Endothelial cell of umbilical vein (primary cell): ENCODE measurements at regions not wholly inside any gene's neighbourhood (a gene's known extent, or its start where the extent isn't known, plus 50 kb on each side); places are given as distances from the start of the nearest gene placed in this dataset.

Experiments
- BruUV-seq: library from RNA; stranded (reverse); fragments of 400-500 nt; replicated peaks from 2 replicates; lab custom pipeline; 2021; lab: Mats Ljungman, UMichigan
- CTCF ChIA-PET: fragments of 300-600, 350-600 bp; sonication (Branson Sonifier 250); formaldehyde crosslinking; loops from one replicate; lab custom pipeline; 2021; ENCODE audit warnings: antibody characterized with exemption, inconsistent platforms; lab: Charles Lee
- POLR2A ChIA-PET: fragments of 300-600, 350-600 bp; sonication (Branson Sonifier 250); formaldehyde crosslinking; loops from one replicate; lab custom pipeline; 2021; ENCODE audit warnings: antibody characterized with exemption, inconsistent platforms; lab: Charles Lee
- DNase-seq: peaks from one replicate; pipeline ENCODE4 v3.0.0-alpha.2; 2011; ENCODE audit warnings: low read depth, low spot score
- FAIRE-seq: peaks from 2 replicates; lab custom pipeline; 2011; peaks lifted over from hg19 to GRCh38; lab: Jason Lieb, UNC
- H2AFZ ChIP-seq: 2 replicates; pipeline ENCODE4 v1.6.0; 2012; ENCODE audit warnings: low read depth, low read length, control low read depth, inconsistent platforms
- H3K27ac ChIP-seq: 2 replicates; pipeline ENCODE4 v1.5.1; 2011; ENCODE audit warnings: low read depth, mild to moderate bottlenecking, control low read depth, low read length, moderate library complexity; ENCODE audit not compliant: insufficient read depth
- H3K27me3 ChIP-seq, 2 experiments: 2 replicates each; pipeline versions ENCODE4 v1.6.0 to v1.6.1; 2011; ENCODE audit warnings: low read length in 2 of 2, mixed read lengths in 1 of 2; ENCODE audit not compliant: control insufficient read depth in 2 of 2, insufficient read depth in 2 of 2
- H3K36me3 ChIP-seq, 2 experiments: 2 replicates in 1 of 2; 3 replicates in 1 of 2; pipeline ENCODE4 v1.5.1; 2011; ENCODE audit warnings: low read length in 2 of 2, mild to moderate bottlenecking in 1 of 2, moderate library complexity in 1 of 2; ENCODE audit not compliant: control insufficient read depth in 2 of 2, insufficient read depth in 2 of 2; ENCODE audit errors: extremely low read depth in 1 of 2
- H3K4me1 ChIP-seq: 3 replicates; pipeline ENCODE4 v1.5.1; 2011; ENCODE audit warnings: mild to moderate bottlenecking, low read length; ENCODE audit not compliant: control insufficient read depth, insufficient read depth; ENCODE audit errors: extremely low read depth
- H3K4me2 ChIP-seq: 2 replicates; pipeline ENCODE4 v1.6.1; 2011; ENCODE audit warnings: low read length, control low read depth, mixed read lengths; ENCODE audit not compliant: insufficient read depth
- H3K4me3 ChIP-seq, 3 experiments: fragments of 200-600 bp in 1 of 3; sonication (generic), shearing (Covaris generic) in 1 of 3; replicated peaks in 1 of 3; 2 replicates each; pipeline ENCODE4 v1.5.1; 2011 to 2016; ENCODE audit warnings: control low read depth in 3 of 3, low read length in 3 of 3, mild to moderate bottlenecking in 2 of 3, inconsistent platforms in 1 of 3, low read depth in 1 of 3, moderate library complexity in 1 of 3; ENCODE audit not compliant: insufficient read depth in 1 of 3
- H3K79me2 ChIP-seq: 2 replicates; pipeline ENCODE4 v1.6.0; 2012; ENCODE audit warnings: low read length, inconsistent platforms; ENCODE audit not compliant: control insufficient read depth, insufficient read depth
- H3K9ac ChIP-seq: replicated peaks from 2 replicates; pipeline ENCODE3; 2011; ENCODE audit warnings: low read length, control low read depth; ENCODE audit not compliant: insufficient read depth; ENCODE audit errors: extremely low read depth
- H3K9me1 ChIP-seq: replicated peaks from 3 replicates; pipeline ENCODE4 v1.6.0; 2011; ENCODE audit warnings: mild to moderate bottlenecking, low read length; ENCODE audit not compliant: control insufficient read depth, insufficient read depth; ENCODE audit errors: extremely low read depth
- H3K9me3 ChIP-seq: replicated peaks from 2 replicates; pipeline ENCODE4 v1.5.1; 2012; ENCODE audit warnings: low read length, inconsistent platforms; ENCODE audit not compliant: control insufficient read depth, insufficient read depth
- H4K20me1 ChIP-seq: replicated peaks from 2 replicates; pipeline ENCODE3; 2011; ENCODE audit warnings: mild to moderate bottlenecking, low read length; ENCODE audit not compliant: control insufficient read depth, insufficient read depth; ENCODE audit errors: extremely low read depth
- CTCF ChIP-seq, 2 donors: IDR thresholded peaks; 1 replicate in 1 of 2; 2 replicates in 1 of 2; pipeline ENCODE4 v1.5.1; 2011; ENCODE audit warnings: low read length in 2 of 2, mild to moderate bottlenecking in 2 of 2, moderate library complexity in 2 of 2, control low read depth in 1 of 2, inconsistent platforms in 1 of 2, low read depth in 1 of 2; ENCODE audit not compliant: insufficient read depth in 1 of 2; ENCODE audit errors: extremely low read depth in 1 of 2
- EZH2 ChIP-seq: IDR thresholded peaks from 2 replicates; pipeline ENCODE4 v1.6.1; 2012; ENCODE audit warnings: borderline replicate concordance, low read depth, mild to moderate bottlenecking, moderate library complexity, low read length, inconsistent platforms; ENCODE audit not compliant: severe bottlenecking
- FOS ChIP-seq: IDR thresholded peaks from 2 replicates; pipeline ENCODE4 v1.6.1; 2011; ENCODE audit warnings: mild to moderate bottlenecking, low read length, moderate library complexity, borderline replicate concordance; ENCODE audit not compliant: insufficient read depth
- GATA2 ChIP-seq: IDR thresholded peaks from 2 replicates; pipeline ENCODE4 v1.7.0; 2011; ENCODE audit warnings: low read depth, mild to moderate bottlenecking, moderate library complexity, mixed read lengths, low read length; ENCODE audit not compliant: insufficient read length, insufficient read depth
- JUN ChIP-seq: IDR thresholded peaks from 2 replicates; pipeline ENCODE4 v1.6.1; 2011; ENCODE audit warnings: borderline replicate concordance, low read depth; ENCODE audit not compliant: insufficient read length, insufficient read depth
- MAX ChIP-seq: IDR thresholded peaks from 2 replicates; pipeline ENCODE4 v1.6.1; 2011; ENCODE audit not compliant: insufficient read depth, insufficient read length
- MYC ChIP-seq: IDR thresholded peaks from one replicate; pipeline ENCODE4 v1.6.1; 2011; ENCODE audit warnings: mild to moderate bottlenecking, low read depth, low read length
- POLR2A ChIP-seq: IDR thresholded peaks from 2 replicates; pipeline ENCODE4 v1.6.1; 2012; ENCODE audit warnings: low read depth, mild to moderate bottlenecking, control low read depth, low read length
- POLR2AphosphoS5 ChIP-seq: IDR thresholded peaks from 2 replicates; pipeline ENCODE4 v1.6.1; 2012; ENCODE audit warnings: low read depth, mild to moderate bottlenecking, control low read depth, low read length, moderate library complexity; ENCODE audit not compliant: insufficient read depth
- dilution Hi-C: fragments of 300-500 bp; cut with MboI; formaldehyde crosslinking; loops from one replicate; pipeline ENCODE4 v1.15.0; 2019; ENCODE audit warnings: low sequenced_read_pairs; ENCODE audit not compliant: extremely low pct_ligation_motif_present
- intact Hi-C: fragments of 100-400 bp; cut with micrococcal nuclease; formaldehyde crosslinking; loops from one replicate; pipeline ENCODE4 v1.10.0; 2022

GRCh38 chr3:106047221-106047620 is 178.4 kb upstream of the CBLB start:
- dilution Hi-C loops, result no loop called here

More at GRCh38 chr3:106047221-106047620, 178.4 kb upstream of the CBLB start:
- POLR2A ChIA-PET, result no interaction called here
- intact Hi-C loops, result no loop called here
- TF ChIP-seq JUN (no peak), MYC (no peak), MAX (no peak), GATA2 (no peak), EZH2 (no peak), POLR2A (no peak), CTCF (IDR thresholded peaks at IDR 0.05; ENCODE audit: extremely low read depth in 1 of 2, insufficient read depth in 1 of 2, low read depth in 1 of 2, low read length in 2 of 2) (no peak), FOS (no peak), POLR2AphosphoS5 (no peak)
- H3K27ac ChIP-seq, result no peak overlapping the region
- H3K9me3 ChIP-seq, result no peaks in the 10 kb centered on the region
- CTCF ChIA-PET, result no interaction called here
- no peaks in the 10 kb centered on the region for H3K36me3 ChIP-seq
- H3K4me2 ChIP-seq, result no peak overlapping the region
- H3K27me3 ChIP-seq, result no peaks in the 10 kb centered on the region
- FAIRE-seq (no peak), DNase-seq (no peak)
- H3K9ac ChIP-seq, result no peak overlapping the region
- BruUV-seq, result no TSS peak
- no peak overlapping the region for H3K4me3 ChIP-seq
- no peaks in the 10 kb centered on the region for H3K79me2 ChIP-seq
- H4K20me1 ChIP-seq, result no peaks in the 10 kb centered on the region
- H3K4me1 ChIP-seq, result no peaks in the 10 kb centered on the region
- no peak overlapping the region for H2AFZ ChIP-seq
- H3K9me1 ChIP-seq, result no peaks in the 10 kb centered on the region
